ENCODE measurements at regions not wholly inside any gene's neighbourhood (a gene's known extent, or its start where the extent isn't known, plus 50 kb on each side); places are given as distances from the start of the nearest gene placed in this dataset.

- TF ChIP-seq CTCF (IDR thresholded peaks at IDR 0.05) = no peak
- no peak for TF ChIP-seq POLR2A (IDR thresholded peaks at IDR 0.05)
These were observed 733.4 kb upstream of the B3GALT2 start for GRCh38 chr1:193919827-193920226.
